ENCODE measurements at regions not wholly inside any gene's neighbourhood (a gene's known extent, or its start where the extent isn't known, plus 50 kb on each side); places are given as distances from the start of the nearest gene placed in this dataset.
"Not testable (repeated sequence)": the region's sequence is repeated elsewhere in the genome, so short reads cannot be mapped to it uniquely, and the experiment has no call there.

- DNase-seq = no peak
These were observed 712.8 kb downstream of the MATN1 start for GRCh38 chr1:30010506-30011106.

- DNase-seq = no peak
These were observed 713.7 kb downstream of the MATN1 start for GRCh38 chr1:30009720-30010119.

- DNase-seq = peak; percentile 63
These were observed 714.3 kb downstream of the MATN1 start for GRCh38 chr1:30008998-30009657.

- DNase-seq = peak; percentile 48
These were observed 714.9 kb downstream of the MATN1 start for GRCh38 chr1:30008372-30008997.

GRCh38 chr1:30005972-30006619 is 717.3 kb downstream of the MATN1 start:
- DNase-seq = no peak

- no peak for DNase-seq
These were observed 721.7 kb downstream of the MATN1 start for GRCh38 chr1:30001732-30002039.

GRCh38 chr1:30001011-30001731 is 722.2 kb downstream of the MATN1 start:
- DNase-seq = no peak

- DNase-seq = no peak
These were observed 723.1 kb downstream of the MATN1 start for GRCh38 chr1:30000266-30000665.

- no peak for DNase-seq
These were observed 723.8 kb downstream of the MATN1 start for GRCh38 chr1:29999595-29999994.

- DNase-seq = no peak
These were observed 724.7 kb downstream of the MATN1 start for GRCh38 chr1:29998686-29999085.

- DNase-seq = not testable (repeated sequence)
These were observed 725.6 kb downstream of the MATN1 start for GRCh38 chr1:29997818-29998217.

- no peak for DNase-seq
These were observed 729.4 kb downstream of the MATN1 start for GRCh38 chr1:29993950-29994349.

- DNase-seq = no peak
These were observed 731.6 kb downstream of the MATN1 start for GRCh38 chr1:29991815-29992214.

GRCh38 chr1:29991025-29991424 is 732.4 kb downstream of the MATN1 start:
- peak; percentile 83 for DNase-seq

GRCh38 chr1:29990304-29990703 is 733.1 kb downstream of the MATN1 start:
- DNase-seq = peak; percentile 45

GRCh38 chr1:29986986-29987385 is 736.4 kb downstream of the MATN1 start:
- DNase-seq = peak; percentile 63

- DNase-seq = peak; percentile 11
These were observed 737.8 kb downstream of the MATN1 start for GRCh38 chr1:29985606-29985945.

- DNase-seq = peak; percentile 47
These were observed 738.4 kb downstream of the MATN1 start for GRCh38 chr1:29984862-29985605.

- peak; percentile 1 for DNase-seq
These were observed 739.1 kb downstream of the MATN1 start for GRCh38 chr1:29984166-29984861.

GRCh38 chr1:29983321-29983720 is 740.1 kb downstream of the MATN1 start:
- peak; percentile 18 for DNase-seq

- DNase-seq = peak; percentile 32
These were observed 741.7 kb downstream of the MATN1 start for GRCh38 chr1:29981586-29982239.

GRCh38 chr1:29977550-29977949 is 741.2 kb downstream of the PTPRU start:
- no peak for DNase-seq

Measured in islet precursor cell (in vitro differentiated cells).